DOHH2 (cell line): ENCODE measurements at regions not wholly inside any gene's neighbourhood (a gene's known extent, or its start where the extent isn't known, plus 50 kb on each side); places are given as distances from the start of the nearest gene placed in this dataset.

Source experiments
- H3F3A ChIP-seq: fragments of 200-600 bp; sonication (generic), shearing (Covaris generic); 2 replicates; pipeline ENCODE4 v1.6.0; 2016; ENCODE audit warnings: antibody characterized with exemption, mild to moderate bottlenecking; ENCODE audit not compliant: control insufficient read depth, insufficient read depth
- H3K27ac ChIP-seq: fragments of 200-600 bp; sonication (generic); 2 replicates; pipeline ENCODE4 v1.5.1; 2014; ENCODE audit warnings: low read depth, mild to moderate bottlenecking, low read length, moderate library complexity
- H3K27me3 ChIP-seq: fragments of 200-600 bp; sonication (generic); 2 replicates; pipeline ENCODE4 v1.6.1; 2014; ENCODE audit warnings: mild to moderate bottlenecking, low read length, mixed read lengths; ENCODE audit not compliant: control insufficient read depth
- H3K36me3 ChIP-seq: fragments of 200-600 bp; sonication (generic); 2 replicates; pipeline ENCODE4 v1.6.1; 2014; ENCODE audit warnings: mild to moderate bottlenecking, low read length, moderate library complexity, mixed read lengths; ENCODE audit not compliant: control insufficient read depth
- H3K4me1 ChIP-seq: fragments of 200-600 bp; sonication (generic); 2 replicates; pipeline ENCODE4 v1.6.1; 2014; ENCODE audit warnings: mild to moderate bottlenecking, low read length, mixed read lengths; ENCODE audit not compliant: control insufficient read depth
- H3K4me2 ChIP-seq: fragments of 200-600 bp; sonication (generic); 2 replicates; pipeline ENCODE4 v1.6.0; 2014; ENCODE audit warnings: mild to moderate bottlenecking, low read length, moderate library complexity
- H3K4me3 ChIP-seq: fragments of 200-600 bp; sonication (generic); 2 replicates; pipeline ENCODE4 v1.5.1; 2014; ENCODE audit warnings: mild to moderate bottlenecking, low read length, mixed read lengths
- H3K79me2 ChIP-seq: fragments of 200-600 bp; sonication (generic); 2 replicates; pipeline ENCODE4 v1.6.1; 2014; ENCODE audit warnings: mild to moderate bottlenecking, low read length, mixed read lengths; ENCODE audit not compliant: control insufficient read depth
- H3K9me2 ChIP-seq: fragments of 200-600 bp; sonication (generic); replicated peaks from 2 replicates; pipeline ENCODE4 v1.6.1; 2014; ENCODE audit warnings: mild to moderate bottlenecking, low read length, mixed read lengths; ENCODE audit not compliant: control insufficient read depth
- H3K9me3 ChIP-seq: fragments of 200-600 bp; sonication (generic); 2 replicates; pipeline ENCODE4 v1.6.1; 2014; ENCODE audit warnings: antibody characterized with exemption, low read length, mixed read lengths; ENCODE audit not compliant: control insufficient read depth, insufficient read depth
- H4K20me1 ChIP-seq: fragments of 200-600 bp; sonication (generic); 2 replicates; pipeline ENCODE4 v1.6.0; 2014; ENCODE audit warnings: low read depth, mild to moderate bottlenecking, antibody characterized with exemption, low read length, moderate library complexity; ENCODE audit not compliant: control insufficient read depth, insufficient read depth
- CTCF ChIP-seq: fragments of 200-600 bp; sonication (generic); IDR thresholded peaks from one replicate; pipeline ENCODE4 v1.5.1; 2014; ENCODE audit warnings: antibody characterized with exemption, mild to moderate bottlenecking, low read depth, low read length; ENCODE audit not compliant: poor library complexity, severe bottlenecking
- EZH2phosphoT487 ChIP-seq: fragments of 200-600 bp; sonication (generic); IDR thresholded peaks from 2 replicates; pipeline ENCODE4 v1.6.1; 2017; ENCODE audit warnings: borderline replicate concordance, mild to moderate bottlenecking, antibody characterized with exemption, low read length, moderate library complexity, mixed read lengths

- H3K79me2 ChIP-seq, result no peaks in the 10 kb centered on the region
- no peak overlapping the region for H3K4me2 ChIP-seq
- no peaks in the 10 kb centered on the region for H3F3A ChIP-seq
- H3K4me3 ChIP-seq, result no peak overlapping the region
- H3K9me3 ChIP-seq, result no peaks in the 10 kb centered on the region
- no peak overlapping the region for H3K27ac ChIP-seq
- H4K20me1 ChIP-seq, result no peaks in the 10 kb centered on the region
- no peak for TF ChIP-seq EZH2phosphoT487
- no peaks in the 10 kb centered on the region for H3K9me2 ChIP-seq
- H3K27me3 ChIP-seq, result no peaks in the 10 kb centered on the region
- no peaks in the 10 kb centered on the region for H3K36me3 ChIP-seq
- no peaks in the 10 kb centered on the region for H3K4me1 ChIP-seq
Measured at GRCh38 chrX:25597551-25597950, 540.6 kb upstream of the MAGEB18 start.

DNA sequence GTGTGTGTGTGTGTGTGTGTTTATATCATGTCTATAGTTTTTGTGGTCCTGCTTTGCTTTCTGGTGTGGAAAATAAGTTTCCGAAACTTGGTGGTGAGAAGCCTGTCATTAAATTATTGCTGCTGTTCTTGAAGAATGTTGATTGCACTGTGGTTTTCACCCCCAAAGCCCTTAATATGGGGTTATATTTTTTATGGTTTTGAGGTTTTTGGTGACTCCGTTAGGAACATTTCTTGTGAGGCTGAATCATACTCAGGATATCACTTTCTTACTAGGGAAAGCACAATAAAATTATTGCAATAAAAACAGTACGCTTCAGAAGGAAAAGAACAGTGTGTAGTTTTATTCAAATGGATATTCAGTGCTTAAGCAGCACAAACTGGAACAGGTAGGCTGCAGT, 539.1 kb upstream of the MAGEB18 start:
- no peaks in the 10 kb centered on the region for H3K27me3 ChIP-seq
- no peaks in the 10 kb centered on the region for H3K4me1 ChIP-seq
- no peak overlapping the region for H3K4me2 ChIP-seq
- H3K9me2 ChIP-seq, result no peaks in the 10 kb centered on the region
- no peaks in the 10 kb centered on the region for H3K9me3 ChIP-seq
- H3K79me2 ChIP-seq, result no peaks in the 10 kb centered on the region
- no peaks in the 10 kb centered on the region for H3K36me3 ChIP-seq
- TF ChIP-seq EZH2phosphoT487 (no peak), CTCF (no peak)
- no peak overlapping the region for H3K27ac ChIP-seq
- H3K4me3 ChIP-seq, result no peak overlapping the region
- no peaks in the 10 kb centered on the region for H3F3A ChIP-seq
- H4K20me1 ChIP-seq, result no peaks in the 10 kb centered on the region

- Histone ChIP-seq H4K20me1 (no peaks in the 10 kb centered on the region), H3K9me2 (no peaks in the 10 kb centered on the region), H3K4me1 (no peaks in the 10 kb centered on the region), H3K79me2 (no peaks in the 10 kb centered on the region), H3K9me3 (no peaks in the 10 kb centered on the region), H3K27me3 (no peaks in the 10 kb centered on the region), H3K4me3 (no peak overlapping the region), H3K36me3 (no peaks in the 10 kb centered on the region), H3K4me2 (no peak overlapping the region), H3F3A (no peaks in the 10 kb centered on the region), H3K27ac (no peak overlapping the region)
- TF ChIP-seq EZH2phosphoT487 (no peak), CTCF (no peak)
Measured at GRCh38 chrX:25600776-25601175, 537.4 kb upstream of the MAGEB18 start.

- TF ChIP-seq EZH2phosphoT487, result no peak
- TF ChIP-seq CTCF, result no peak
Measured at GRCh38 chrX:25601323-25601722, 536.8 kb upstream of the MAGEB18 start.

More at GRCh38 chrX:25601323-25601722, 536.8 kb upstream of the MAGEB18 start:
- Histone ChIP-seq H3F3A (no peaks in the 10 kb centered on the region), H3K36me3 (no peaks in the 10 kb centered on the region), H3K4me3 (no peak overlapping the region), H3K9me3 (no peaks in the 10 kb centered on the region), H3K4me1 (no peaks in the 10 kb centered on the region), H3K27me3 (no peaks in the 10 kb centered on the region), H3K9me2 (no peaks in the 10 kb centered on the region), H3K79me2 (no peaks in the 10 kb centered on the region), H4K20me1 (no peaks in the 10 kb centered on the region), H3K4me2 (no peak overlapping the region), H3K27ac (no peak overlapping the region)
